ENCODE measurements at regions not wholly inside any gene's neighbourhood (a gene's known extent, or its start where the extent isn't known, plus 50 kb on each side); places are given as distances from the start of the nearest gene placed in this dataset.

DNA sequence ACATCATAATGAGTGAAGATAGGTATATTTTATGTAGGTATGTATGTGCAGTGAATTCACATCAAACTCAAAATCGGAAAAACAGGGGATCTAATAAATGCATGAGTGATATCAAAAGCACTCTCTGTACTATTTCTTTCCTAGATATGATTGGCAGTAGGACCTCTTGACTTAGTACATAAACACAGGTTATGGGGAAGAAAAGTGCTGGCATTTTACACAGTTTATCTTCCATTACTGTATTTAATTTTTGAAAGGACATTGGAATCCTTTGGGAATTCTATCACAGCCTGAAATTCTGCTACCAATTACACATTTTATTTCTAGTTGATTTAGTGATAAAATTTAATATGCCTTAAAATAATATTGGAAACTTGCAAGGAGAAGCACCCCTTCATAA, 470.5 kb upstream of the ONECUT1 start:
- no peaks in the 10 kb centered on the region for H3K9me3 Mint-ChIP-seq
- H3K4me3 Mint-ChIP-seq, result no peak overlapping the region
- Histone ChIP-seq H3K4me3 (no peak overlapping the region), H3K4me2 (no peak overlapping the region), H3K27me3 (no peaks in the 10 kb centered on the region), H2AFZ (replicated peaks) (no peak overlapping the region), H3K9me3 (ENCODE audit: low read depth) (no peaks in the 10 kb centered on the region), H3K27ac (no peak overlapping the region), H4K20me1 (ENCODE audit: low read depth) (no peaks in the 10 kb centered on the region), H3K36me3 (no peaks in the 10 kb centered on the region), H3F3A (ENCODE audit: low read depth) (no peaks in the 10 kb centered on the region), H3K9ac (no peak overlapping the region), H3K79me2 (ENCODE audit: low read depth) (no peaks in the 10 kb centered on the region), H3K4me1 (no peaks in the 10 kb centered on the region)
- no peak for TF ChIP-seq EZH2phosphoT487 (IDR thresholded peaks at IDR 0.05)
- TF ChIP-seq EZH2 (IDR thresholded peaks at IDR 0.05), result no peak
- TF ChIP-seq, protein P1, sequence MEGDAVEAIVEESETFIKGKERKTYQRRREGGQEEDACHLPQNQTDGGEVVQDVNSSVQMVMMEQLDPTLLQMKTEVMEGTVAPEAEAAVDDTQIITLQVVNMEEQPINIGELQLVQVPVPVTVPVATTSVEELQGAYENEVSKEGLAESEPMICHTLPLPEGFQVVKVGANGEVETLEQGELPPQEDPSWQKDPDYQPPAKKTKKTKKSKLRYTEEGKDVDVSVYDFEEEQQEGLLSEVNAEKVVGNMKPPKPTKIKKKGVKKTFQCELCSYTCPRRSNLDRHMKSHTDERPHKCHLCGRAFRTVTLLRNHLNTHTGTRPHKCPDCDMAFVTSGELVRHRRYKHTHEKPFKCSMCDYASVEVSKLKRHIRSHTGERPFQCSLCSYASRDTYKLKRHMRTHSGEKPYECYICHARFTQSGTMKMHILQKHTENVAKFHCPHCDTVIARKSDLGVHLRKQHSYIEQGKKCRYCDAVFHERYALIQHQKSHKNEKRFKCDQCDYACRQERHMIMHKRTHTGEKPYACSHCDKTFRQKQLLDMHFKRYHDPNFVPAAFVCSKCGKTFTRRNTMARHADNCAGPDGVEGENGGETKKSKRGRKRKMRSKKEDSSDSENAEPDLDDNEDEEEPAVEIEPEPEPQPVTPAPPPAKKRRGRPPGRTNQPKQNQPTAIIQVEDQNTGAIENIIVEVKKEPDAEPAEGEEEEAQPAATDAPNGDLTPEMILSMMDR (IDR thresholded peaks at IDR 0.05), result no peak
- H3K36me3 Mint-ChIP-seq, result no peaks in the 10 kb centered on the region
- H3K4me1 Mint-ChIP-seq, result no peaks in the 10 kb centered on the region
- H3K27ac Mint-ChIP-seq, result no peak overlapping the region
- DNase-seq (ENCODE audit: low spot score), result no peak
- peaks cover 3% of the 10 kb centered on the region for H3K27me3 Mint-ChIP-seq (ENCODE audit: insufficient read depth, low read depth)

- Histone ChIP-seq H3K4me3 (no peak overlapping the region), H3K4me1 (peaks cover 36% of the 10 kb centered on the region), H3K9ac (no peak overlapping the region), H3F3A (ENCODE audit: low read depth) (no peaks in the 10 kb centered on the region), H3K36me3 (no peaks in the 10 kb centered on the region), H3K27me3 (no peaks in the 10 kb centered on the region), H3K27ac (no peak overlapping the region), H2AFZ (replicated peaks) (no peak overlapping the region), H3K79me2 (ENCODE audit: low read depth) (no peaks in the 10 kb centered on the region), H3K4me2 (no peak overlapping the region), H4K20me1 (ENCODE audit: low read depth) (no peaks in the 10 kb centered on the region), H3K9me3 (ENCODE audit: low read depth) (no peaks in the 10 kb centered on the region)
- no peaks in the 10 kb centered on the region for H3K36me3 Mint-ChIP-seq
- TF ChIP-seq EZH2phosphoT487 (IDR thresholded peaks at IDR 0.05), result no peak
- TF ChIP-seq, protein P1 (IDR thresholded peaks at IDR 0.05), result no peak
- TF ChIP-seq EZH2 (IDR thresholded peaks at IDR 0.05), result no peak
- H3K27me3 Mint-ChIP-seq (ENCODE audit: insufficient read depth, low read depth), result peaks cover 4% of the 10 kb centered on the region
- H3K4me1 Mint-ChIP-seq, result peaks cover 7% of the 10 kb centered on the region
- no peak overlapping the region for H3K4me3 Mint-ChIP-seq
- no peak for DNase-seq (ENCODE audit: low spot score)
- no peaks in the 10 kb centered on the region for H3K9me3 Mint-ChIP-seq
- H3K27ac Mint-ChIP-seq, result no peak overlapping the region
Observed at GRCh38 chr15:53256457-53256856, 466.3 kb upstream of the ONECUT1 start.

DNA sequence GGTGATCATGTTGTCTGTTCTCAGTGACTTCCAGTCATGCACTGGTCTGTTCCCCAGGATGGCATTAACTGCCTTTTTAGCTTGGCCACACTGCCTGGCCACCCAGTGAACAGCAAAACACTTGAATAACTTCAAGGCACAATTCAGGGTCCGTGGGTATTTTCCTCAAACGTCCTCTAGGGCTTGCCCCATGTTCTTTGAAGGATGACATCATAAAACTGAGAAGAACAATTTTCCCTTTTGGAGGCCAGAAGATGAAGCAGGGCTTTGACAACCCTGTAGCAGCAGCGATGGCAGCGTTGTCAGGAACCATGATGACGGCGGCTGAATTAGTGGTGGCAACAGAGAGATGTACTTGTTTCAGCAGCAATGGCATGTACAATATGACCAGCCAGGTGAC, 465.9 kb upstream of the ONECUT1 start:
- no peak overlapping the region for H3K27ac ChIP-seq
- no peaks in the 10 kb centered on the region for H3K79me2 ChIP-seq (ENCODE audit: low read depth)
- peaks cover 37% of the 10 kb centered on the region for H3K4me1 ChIP-seq
- H3K4me2 ChIP-seq, result no peak overlapping the region
- no peak for DNase-seq (ENCODE audit: low spot score)
- Mint-ChIP-seq H3K36me3 (no peaks in the 10 kb centered on the region), H3K4me1 (peaks cover 9% of the 10 kb centered on the region), H3K4me3 (no peak overlapping the region), H3K27ac (no peak overlapping the region), H3K9me3 (no peaks in the 10 kb centered on the region), H3K27me3 (ENCODE audit: insufficient read depth, low read depth) (peaks cover 4% of the 10 kb centered on the region)
- no peaks in the 10 kb centered on the region for H3K27me3 ChIP-seq
- H3K9ac ChIP-seq, result no peak overlapping the region
- no peaks in the 10 kb centered on the region for H4K20me1 ChIP-seq (ENCODE audit: low read depth)
- H2AFZ ChIP-seq (replicated peaks), result no peak overlapping the region
- H3K36me3 ChIP-seq, result no peaks in the 10 kb centered on the region
- H3K4me3 ChIP-seq, result no peak overlapping the region
- H3K9me3 ChIP-seq (ENCODE audit: low read depth), result no peaks in the 10 kb centered on the region
- TF ChIP-seq, protein P1 (IDR thresholded peaks at IDR 0.05), result no peak
- TF ChIP-seq EZH2 (IDR thresholded peaks at IDR 0.05) (no peak), EZH2phosphoT487 (IDR thresholded peaks at IDR 0.05) (no peak)
- H3F3A ChIP-seq (ENCODE audit: low read depth), result no peaks in the 10 kb centered on the region
